Activated CD4-positive, alpha-beta T cell treated with anti-CD3 and anti-CD28 coated beads for 36 hours (primary cell): ENCODE measurements at regions not wholly inside any gene's neighbourhood (a gene's known extent, or its start where the extent isn't known, plus 50 kb on each side); places are given as distances from the start of the nearest gene placed in this dataset.

Experiments used
- ATAC-seq: fragments of 200-7000 bp; cut with Tn5 transposase; one replicate; pipeline ENCODE4 v1.10.0; 2021; ENCODE audit warnings: mild to moderate bottlenecking, moderate library complexity
- CTCF ChIA-PET: fragments of 350-600 bp; sonication (Branson Sonifier 250); formaldehyde crosslinking; loops from one replicate; lab custom pipeline; 2021; ENCODE audit warnings: antibody characterized with exemption; lab: Charles Lee
- POLR2A ChIA-PET: fragments of 350-600 bp; sonication (Branson Sonifier 250); formaldehyde crosslinking; loops from one replicate; lab custom pipeline; 2021; ENCODE audit warnings: antibody characterized with exemption, inconsistent platforms; lab: Charles Lee
- DNase-seq: peaks from one replicate; pipeline ENCODE4 v3.0.0-alpha.2; 2020
- H3K27ac Mint-ChIP-seq: one replicate; pipeline ENCODE4 v1.8.0; 2021; ENCODE audit warnings: mixed read lengths
- H3K27me3 Mint-ChIP-seq: one replicate; pipeline ENCODE4 v1.8.0; 2021; ENCODE audit warnings: mixed read lengths
- H3K36me3 Mint-ChIP-seq: one replicate; pipeline ENCODE4 v1.8.0; 2021; ENCODE audit warnings: low read depth, mixed read lengths
- H3K4me1 Mint-ChIP-seq: one replicate; pipeline ENCODE4 v1.8.0; 2021; ENCODE audit warnings: mixed read lengths
- H3K4me3 Mint-ChIP-seq: one replicate; pipeline ENCODE4 v1.8.0; 2021; ENCODE audit warnings: mild to moderate bottlenecking, moderate library complexity, mixed read lengths
- H3K9me3 Mint-ChIP-seq: one replicate; pipeline ENCODE4 v1.8.0; 2021; ENCODE audit warnings: low read depth, mixed read lengths
- intact Hi-C, 2 experiments: fragments of 100-400 bp; cut with DNase I in 1 of 2; cut with micrococcal nuclease in 1 of 2; formaldehyde crosslinking; loops; one replicate each; pipeline versions ENCODE4 v1.14.2 to v1.15.1; 2022 to 2024; cut with DNase I, micrococcal nuclease

DNA sequence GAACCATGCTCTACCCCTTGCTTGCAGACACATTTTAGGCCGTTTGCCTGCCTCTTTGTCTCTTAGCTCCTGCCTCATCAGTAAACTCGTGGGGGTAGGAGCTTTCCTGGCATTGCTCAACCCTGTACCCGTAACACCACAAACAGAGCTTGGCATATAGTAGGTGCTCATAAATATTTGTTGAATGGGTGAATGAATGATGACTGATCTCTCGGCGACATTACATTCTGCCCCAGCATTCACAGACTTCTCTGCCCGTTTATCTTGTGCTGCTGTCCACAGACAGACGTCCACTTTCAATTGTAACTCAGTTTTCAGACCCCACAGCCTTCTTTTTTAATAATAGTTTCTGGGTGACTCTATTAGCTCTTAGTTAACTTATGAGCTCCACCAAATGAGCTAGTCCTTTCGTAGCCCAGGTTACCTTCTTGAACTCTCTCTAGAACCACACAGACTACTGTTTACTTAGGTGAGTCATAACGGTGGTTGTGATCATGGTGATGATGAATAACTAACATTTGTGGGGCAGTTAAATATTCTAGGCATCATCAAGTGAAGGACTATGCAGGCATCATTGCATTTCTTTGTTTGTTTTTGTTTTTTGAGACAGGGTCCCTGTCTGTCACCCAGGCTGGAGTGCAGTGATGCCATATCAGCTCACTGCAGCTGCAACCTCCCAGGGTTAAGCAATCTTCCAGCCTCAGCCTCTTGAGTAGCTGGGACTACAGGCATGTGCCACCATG lies 188.4 kb downstream of the ADAMTS15 start:
- Mint-ChIP-seq H3K27me3 (peaks cover 20% of the 10 kb centered on the region), H3K9me3 (no peaks in the 10 kb centered on the region), H3K4me3 (no peak overlapping the region), H3K27ac (no peak overlapping the region), H3K36me3 (no peaks in the 10 kb centered on the region), H3K4me1 (peaks cover 4% of the 10 kb centered on the region)
- ChIA-PET CTCF (interaction anchor here (1.6 kb wide), 1 partner anchor 225 kb away, joined by 3 read pairs; no protein-coding TSS in a partner anchor), POLR2A (no interaction called here)
- ATAC-seq (peak; percentile 69), DNase-seq (no peak)
- intact Hi-C loops: loop anchor here in 1 of 2 experiments (10.0 kb wide), 1 partner anchor 202 kb away; no protein-coding TSS in a partner anchor

DNA sequence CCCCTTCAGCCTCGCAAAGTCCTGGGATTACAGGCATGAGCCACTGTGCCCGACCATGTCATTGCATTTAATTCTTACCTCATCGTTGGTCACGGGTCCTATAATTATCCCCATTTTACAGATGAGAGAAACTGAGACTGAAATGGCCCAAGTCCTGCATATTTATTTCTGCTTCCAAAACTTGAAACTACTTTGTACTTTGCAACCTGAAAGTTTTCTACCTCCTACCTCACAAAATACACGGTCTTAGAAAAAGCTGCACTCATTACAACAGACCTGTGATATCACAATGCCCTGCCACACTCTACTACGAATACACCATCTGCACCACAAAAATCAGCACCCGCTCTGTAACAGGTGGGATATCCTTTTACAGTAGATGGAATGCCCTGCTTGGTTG lies 189.1 kb downstream of the ADAMTS15 start:
- intact Hi-C loops: loop anchor here in 1 of 2 experiments (10.0 kb wide), 1 partner anchor 203 kb away; no protein-coding TSS in a partner anchor
- ATAC-seq (no peak), DNase-seq (no peak)
- H3K4me3 Mint-ChIP-seq: no peak overlapping the region
- H3K36me3 Mint-ChIP-seq: no peaks in the 10 kb centered on the region
- no peak overlapping the region for H3K27ac Mint-ChIP-seq
- H3K4me1 Mint-ChIP-seq: peaks cover 4% of the 10 kb centered on the region
- CTCF ChIA-PET: no interaction called here
- POLR2A ChIA-PET: no interaction called here
- H3K27me3 Mint-ChIP-seq: peaks cover 18% of the 10 kb centered on the region
- H3K9me3 Mint-ChIP-seq: no peaks in the 10 kb centered on the region

DNA sequence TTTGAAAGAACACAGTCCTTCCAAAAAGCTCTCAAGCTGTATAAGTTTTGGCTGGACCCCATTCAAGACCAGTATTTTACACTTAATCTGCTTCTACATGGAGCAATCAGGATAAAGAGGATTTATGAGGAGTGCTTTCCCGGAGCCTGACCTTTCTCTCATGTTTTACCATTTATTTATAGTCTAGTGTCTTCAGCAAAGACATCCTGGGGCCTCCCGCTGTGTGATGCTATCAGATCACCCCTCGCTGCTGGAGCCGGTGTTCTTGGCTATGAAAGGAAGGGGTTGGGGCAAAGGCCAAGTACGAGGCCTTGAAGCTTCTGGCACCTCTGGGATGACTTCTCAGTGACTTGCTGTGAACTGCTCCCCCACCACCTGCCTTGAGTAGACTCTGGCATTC lies 189.6 kb downstream of the ADAMTS15 start:
- H3K27ac Mint-ChIP-seq: no peak overlapping the region
- peaks cover 4% of the 10 kb centered on the region for H3K4me1 Mint-ChIP-seq
- DNase-seq (no peak), ATAC-seq (no peak)
- ChIA-PET CTCF (no interaction called here), POLR2A (no interaction called here)
- H3K4me3 Mint-ChIP-seq: no peak overlapping the region
- intact Hi-C loops: loop anchor here in 1 of 2 experiments (10.0 kb wide), 1 partner anchor 203 kb away; no protein-coding TSS in a partner anchor
- H3K27me3 Mint-ChIP-seq: peaks cover 18% of the 10 kb centered on the region
- no peaks in the 10 kb centered on the region for H3K36me3 Mint-ChIP-seq
- no peaks in the 10 kb centered on the region for H3K9me3 Mint-ChIP-seq

DNA sequence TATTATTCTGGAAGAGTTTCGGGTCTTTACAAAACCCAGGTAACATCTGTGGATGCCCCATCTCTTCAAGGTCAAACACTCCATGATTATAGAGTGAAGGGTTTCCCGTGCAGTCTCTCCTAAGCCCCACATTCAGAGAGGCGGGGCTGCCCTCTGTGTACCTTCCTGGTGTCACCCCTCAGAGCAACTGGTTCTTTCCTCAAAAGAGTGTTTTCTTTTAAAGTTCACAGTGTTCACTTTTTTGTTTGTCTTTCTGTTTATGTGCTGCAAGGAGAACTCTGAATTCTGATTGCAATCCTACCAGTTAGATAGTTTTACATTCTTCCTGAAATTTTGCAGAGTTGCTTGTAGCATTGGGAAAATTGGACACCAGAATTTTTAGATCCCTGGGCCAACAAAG lies 190.2 kb downstream of the ADAMTS15 start:
- Mint-ChIP-seq H3K27me3 (peaks cover 16% of the 10 kb centered on the region), H3K27ac (no peak overlapping the region), H3K36me3 (no peaks in the 10 kb centered on the region), H3K4me3 (no peak overlapping the region), H3K9me3 (no peaks in the 10 kb centered on the region), H3K4me1 (peaks cover 4% of the 10 kb centered on the region)
- POLR2A ChIA-PET: no interaction called here
- intact Hi-C loops: loop anchor here in 1 of 2 experiments (10.0 kb wide), 1 partner anchor 204 kb away; no protein-coding TSS in a partner anchor
- ATAC-seq: no peak
- no peak for DNase-seq
- CTCF ChIA-PET: no interaction called here

DNA sequence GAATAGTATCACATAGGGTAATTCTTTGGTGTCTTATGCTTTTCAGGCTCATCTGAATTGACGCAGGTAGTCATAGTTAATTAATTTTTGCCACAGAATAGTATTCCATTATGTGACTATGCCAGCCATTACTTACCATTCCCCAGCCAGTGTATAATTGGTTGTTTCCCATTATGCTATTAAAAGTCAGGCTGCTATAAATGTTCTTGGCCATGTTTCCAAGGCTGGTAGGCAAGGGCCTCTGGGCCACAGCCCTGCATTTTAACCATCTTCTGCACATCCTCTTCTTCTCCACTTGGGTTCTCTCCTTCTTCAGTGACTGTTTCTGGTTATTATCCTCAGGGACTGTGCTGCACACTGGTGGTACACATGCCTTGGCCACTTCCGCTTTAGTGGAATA lies 190.9 kb downstream of the ADAMTS15 start:
- H3K4me1 Mint-ChIP-seq: peaks cover 4% of the 10 kb centered on the region
- H3K4me3 Mint-ChIP-seq: no peak overlapping the region
- H3K36me3 Mint-ChIP-seq: no peaks in the 10 kb centered on the region
- ChIA-PET CTCF (no interaction called here), POLR2A (no interaction called here)
- H3K9me3 Mint-ChIP-seq: no peaks in the 10 kb centered on the region
- peaks cover 13% of the 10 kb centered on the region for H3K27me3 Mint-ChIP-seq
- DNase-seq (no peak), ATAC-seq (no peak)
- intact Hi-C loops: loop anchor here in 1 of 2 experiments (10.0 kb wide), 1 partner anchor 205 kb away; no protein-coding TSS in a partner anchor
- no peak overlapping the region for H3K27ac Mint-ChIP-seq

DNA sequence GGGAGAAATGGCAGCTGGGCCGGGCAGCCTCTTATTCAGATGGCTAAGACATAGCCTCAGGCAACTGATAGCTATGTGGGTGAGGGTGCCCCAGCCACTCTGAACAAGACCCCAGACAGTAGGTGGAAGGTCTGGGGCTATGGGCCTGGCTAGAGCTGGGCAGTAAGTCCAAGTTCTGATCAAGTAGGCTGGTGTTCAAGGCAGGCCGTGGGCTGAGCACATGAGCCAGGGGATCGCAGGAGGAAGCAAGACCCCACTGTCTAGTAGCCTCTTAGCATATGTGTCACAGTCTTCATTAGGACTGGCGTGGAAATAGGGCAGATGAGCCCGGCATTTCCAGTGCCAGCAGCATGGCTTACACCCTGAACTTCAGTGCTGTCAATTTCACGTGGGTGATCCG lies 192.1 kb downstream of the ADAMTS15 start:
- intact Hi-C loops: no loop called here
- no peak for DNase-seq
- H3K4me3 Mint-ChIP-seq: no peak overlapping the region
- CTCF ChIA-PET: no interaction called here
- H3K27ac Mint-ChIP-seq: no peak overlapping the region
- no peaks in the 10 kb centered on the region for H3K36me3 Mint-ChIP-seq
- no peaks in the 10 kb centered on the region for H3K4me1 Mint-ChIP-seq
- no peaks in the 10 kb centered on the region for H3K9me3 Mint-ChIP-seq
- H3K27me3 Mint-ChIP-seq: peaks cover 9% of the 10 kb centered on the region
- POLR2A ChIA-PET: no interaction called here
- no peak for ATAC-seq

DNA sequence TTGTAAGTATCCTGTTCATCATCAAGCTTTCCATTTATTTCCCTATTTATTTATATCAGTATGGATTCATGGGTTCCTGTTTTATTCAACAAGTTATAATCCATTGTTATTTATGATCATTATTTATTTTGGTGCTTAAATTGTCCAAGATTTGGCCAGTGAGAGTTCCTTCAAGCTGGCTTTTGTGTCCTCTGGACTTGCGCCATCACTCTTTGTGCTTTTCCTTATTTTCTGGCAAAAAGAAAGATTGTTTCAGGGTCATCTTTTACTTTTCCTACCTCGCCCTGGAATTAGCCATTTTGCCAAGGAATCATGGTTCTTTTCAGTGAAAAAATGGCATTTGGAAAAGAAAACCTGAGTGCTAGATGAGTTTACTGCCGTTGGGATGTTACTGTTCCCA lies 193.4 kb downstream of the ADAMTS15 start:
- intact Hi-C loops: no loop called here
- DNase-seq (no peak), ATAC-seq (no peak)
- ChIA-PET CTCF (no interaction called here), POLR2A (no interaction called here)
- Mint-ChIP-seq H3K27me3 (peaks cover 9% of the 10 kb centered on the region), H3K9me3 (no peaks in the 10 kb centered on the region), H3K36me3 (no peaks in the 10 kb centered on the region), H3K4me3 (no peak overlapping the region), H3K27ac (no peak overlapping the region), H3K4me1 (no peaks in the 10 kb centered on the region)

DNA sequence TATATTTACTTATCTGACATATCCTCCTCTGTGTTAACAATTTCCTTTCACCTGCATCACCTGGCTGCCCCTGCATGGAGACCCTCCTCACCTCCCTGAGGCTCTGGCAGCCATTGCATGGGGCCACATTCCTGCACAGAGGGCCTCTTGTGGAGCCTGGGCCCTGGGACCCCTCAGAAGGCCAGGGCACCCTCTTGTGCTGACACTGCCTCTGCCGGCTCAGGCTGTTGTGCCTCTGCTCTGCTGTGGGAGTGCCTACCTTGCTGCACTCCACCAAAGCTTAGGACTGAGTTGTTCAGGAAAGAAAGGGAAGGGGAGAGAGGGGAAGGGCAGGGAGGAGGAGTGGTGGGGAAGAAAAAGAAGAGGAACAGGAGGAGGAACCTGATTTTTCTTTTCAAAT lies 194.5 kb downstream of the ADAMTS15 start:
- CTCF ChIA-PET: no interaction called here
- no peak for ATAC-seq
- peaks cover 7% of the 10 kb centered on the region for H3K27me3 Mint-ChIP-seq
- POLR2A ChIA-PET: no interaction called here
- H3K4me3 Mint-ChIP-seq: no peak overlapping the region
- no peak overlapping the region for H3K27ac Mint-ChIP-seq
- DNase-seq: no peak
- no peaks in the 10 kb centered on the region for H3K4me1 Mint-ChIP-seq
- no peaks in the 10 kb centered on the region for H3K36me3 Mint-ChIP-seq
- intact Hi-C loops: no loop called here
- no peaks in the 10 kb centered on the region for H3K9me3 Mint-ChIP-seq

DNA sequence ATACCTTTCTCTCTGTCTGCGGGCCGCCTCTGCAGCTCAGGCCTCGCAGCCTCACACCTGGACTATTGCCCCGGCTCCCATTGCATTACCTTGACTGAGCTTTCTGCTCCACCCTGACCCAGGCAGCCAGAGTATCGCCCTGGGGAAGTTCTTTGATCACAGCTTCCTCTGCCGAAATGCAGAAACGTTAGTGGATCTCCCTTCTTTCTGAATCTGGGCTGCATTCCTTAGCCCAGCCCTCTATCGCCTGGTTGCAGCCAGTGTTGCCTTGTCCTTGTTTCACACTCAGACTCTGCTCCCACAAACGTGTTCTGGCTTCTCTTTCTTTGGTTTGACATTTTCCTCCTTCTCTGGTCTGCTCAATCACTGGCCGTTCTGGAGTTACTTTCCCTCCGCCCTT lies 195.7 kb downstream of the ADAMTS15 start:
- H3K9me3 Mint-ChIP-seq: no peaks in the 10 kb centered on the region
- ATAC-seq (no peak), DNase-seq (no peak)
- H3K36me3 Mint-ChIP-seq: no peaks in the 10 kb centered on the region
- intact Hi-C loops: no loop called here
- H3K27ac Mint-ChIP-seq: no peak overlapping the region
- H3K4me1 Mint-ChIP-seq: no peaks in the 10 kb centered on the region
- POLR2A ChIA-PET: interaction anchor here (0.6 kb wide), 1 partner anchor 1527 kb away, joined by 3 read pairs; no protein-coding TSS in a partner anchor
- H3K4me3 Mint-ChIP-seq: no peak overlapping the region
- H3K27me3 Mint-ChIP-seq: peaks cover 7% of the 10 kb centered on the region
- CTCF ChIA-PET: no interaction called here

DNA sequence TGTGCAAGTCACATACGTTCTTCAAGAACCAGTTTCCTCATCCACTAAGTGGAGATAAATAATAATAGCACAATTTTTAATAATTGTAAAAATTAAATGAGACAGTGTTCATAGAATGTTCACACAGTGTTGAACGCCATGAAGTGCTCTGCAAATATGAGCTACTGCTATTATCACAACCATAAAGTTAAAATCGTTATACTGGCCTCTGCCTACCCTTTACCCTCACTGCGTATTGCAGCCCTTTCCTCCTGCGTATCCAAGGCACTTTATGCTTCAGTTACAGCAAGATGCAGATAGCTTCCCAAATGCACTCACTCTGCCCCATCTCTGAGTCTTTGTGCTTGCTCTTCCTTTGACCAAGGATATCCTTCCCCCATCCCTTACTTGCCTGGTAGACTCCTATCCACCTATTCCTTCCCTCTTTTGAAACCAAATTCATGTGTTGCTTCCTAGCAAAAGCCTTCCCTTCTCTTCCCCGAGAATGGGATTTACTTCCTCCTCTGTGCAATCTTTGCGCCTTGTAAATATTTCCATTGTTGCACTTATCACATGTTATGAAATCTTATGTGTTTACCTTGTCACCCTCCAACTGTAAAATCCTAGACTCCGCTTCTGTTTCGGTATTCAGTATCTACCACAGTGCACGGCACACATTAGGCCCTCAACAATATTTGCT lies 196.9 kb downstream of the ADAMTS15 start:
- CTCF ChIA-PET: no interaction called here
- intact Hi-C loops: no loop called here

DNA sequence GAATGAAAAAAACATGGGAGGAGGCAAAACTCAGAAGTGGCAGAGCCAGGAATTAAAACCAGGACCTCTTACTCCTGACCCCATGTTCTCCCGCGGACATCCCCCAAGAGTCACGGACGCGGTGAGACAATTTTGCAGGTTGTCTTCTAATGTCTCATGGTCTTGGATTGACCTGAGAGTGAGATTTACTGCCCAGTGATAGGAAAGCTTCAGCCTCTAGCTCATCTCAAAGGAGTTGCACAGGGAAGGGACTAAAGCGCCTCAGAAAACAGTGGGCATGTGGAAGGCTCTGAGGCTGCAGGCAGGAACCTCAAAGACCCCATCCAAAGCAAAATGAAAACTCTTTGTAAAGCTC lies 197.4 kb downstream of the ADAMTS15 start:
- ATAC-seq (no peak), DNase-seq (no peak)
- H3K4me1 Mint-ChIP-seq: no peaks in the 10 kb centered on the region
- H3K27ac Mint-ChIP-seq: no peak overlapping the region
- H3K36me3 Mint-ChIP-seq: no peaks in the 10 kb centered on the region
- ChIA-PET POLR2A (no interaction called here), CTCF (no interaction called here)
- no peak overlapping the region for H3K4me3 Mint-ChIP-seq
- intact Hi-C loops: no loop called here
- H3K27me3 Mint-ChIP-seq: peaks cover 4% of the 10 kb centered on the region
- H3K9me3 Mint-ChIP-seq: no peaks in the 10 kb centered on the region

More for the DNA sequence above, 196.9 kb downstream of the ADAMTS15 start:
- Mint-ChIP-seq H3K36me3 (no peaks in the 10 kb centered on the region), H3K4me3 (no peak overlapping the region), H3K27ac (no peak overlapping the region), H3K9me3 (no peaks in the 10 kb centered on the region), H3K27me3 (peaks cover 4% of the 10 kb centered on the region), H3K4me1 (no peaks in the 10 kb centered on the region)
- DNase-seq (no peak), ATAC-seq (no peak)
- POLR2A ChIA-PET: no interaction called here

DNA sequence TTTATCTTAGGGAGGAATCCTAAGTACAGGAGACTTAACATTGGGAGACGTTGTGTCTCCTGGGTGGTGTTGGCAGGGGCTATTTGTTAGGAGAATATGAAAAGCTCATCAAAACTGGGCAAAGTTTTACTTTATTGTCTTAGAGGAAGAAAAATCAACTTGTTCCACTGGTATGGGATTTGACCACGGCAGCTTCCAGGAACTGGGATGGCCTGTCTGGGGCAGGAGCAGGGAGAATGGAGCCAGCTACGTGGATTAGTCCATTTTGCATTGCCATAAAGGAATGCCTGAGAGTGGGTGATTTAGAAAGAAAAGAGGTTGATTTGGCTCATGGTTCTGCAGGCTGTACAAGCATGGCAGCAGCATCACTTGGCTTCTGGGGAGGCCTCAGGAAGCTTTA lies 198.4 kb downstream of the ADAMTS15 start:
- no peak for ATAC-seq
- CTCF ChIA-PET: interaction anchor here (0.6 kb wide), 1 partner anchor 215 kb away, joined by 3 read pairs; no protein-coding TSS in a partner anchor
- Mint-ChIP-seq H3K36me3 (no peaks in the 10 kb centered on the region), H3K27me3 (peaks cover 2% of the 10 kb centered on the region), H3K9me3 (no peaks in the 10 kb centered on the region), H3K4me1 (no peaks in the 10 kb centered on the region), H3K27ac (no peak overlapping the region), H3K4me3 (no peak overlapping the region)
- POLR2A ChIA-PET: no interaction called here
- intact Hi-C loops: no loop called here
- DNase-seq: no peak
